VCaP (cell line): ENCODE measurements at regions not wholly inside any gene's neighbourhood (a gene's known extent, or its start where the extent isn't known, plus 50 kb on each side); places are given as distances from the start of the nearest gene placed in this dataset.

Experiments
- H3K27ac ChIP-seq: fragments of 450-650 bp; 2 replicates; pipeline ENCODE4 v1.5.1; 2017
- TF ChIP-seq, protein P1 (sequence below): fragments of 450-650 bp; conservative IDR thresholded peaks from 2 replicates; pipeline ENCODE4 v1.5.1; 2017; ENCODE audit warnings: mild to moderate bottlenecking, moderate library complexity

DNA sequence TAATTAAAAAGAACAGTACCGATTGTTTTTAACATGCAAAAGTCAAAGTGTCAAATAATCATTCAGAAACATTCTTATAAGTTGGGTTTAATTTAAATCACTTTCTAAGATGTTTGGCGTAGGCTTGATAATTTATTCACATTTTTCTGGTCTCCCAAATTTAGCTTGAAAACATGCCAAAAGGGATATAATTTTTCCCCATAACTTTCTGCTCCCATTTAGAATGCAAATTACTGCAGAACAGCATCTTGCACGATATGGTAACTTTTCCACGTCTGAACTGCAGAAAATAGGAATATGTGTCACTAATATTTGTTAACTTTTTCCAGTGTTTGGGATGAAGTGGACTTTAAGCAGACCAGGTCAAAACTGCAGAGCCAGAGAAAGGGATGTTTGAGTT, 1592.4 kb upstream of the SEL1L start:
- H3K27ac ChIP-seq: no peak overlapping the region
- TF ChIP-seq, protein P1, sequence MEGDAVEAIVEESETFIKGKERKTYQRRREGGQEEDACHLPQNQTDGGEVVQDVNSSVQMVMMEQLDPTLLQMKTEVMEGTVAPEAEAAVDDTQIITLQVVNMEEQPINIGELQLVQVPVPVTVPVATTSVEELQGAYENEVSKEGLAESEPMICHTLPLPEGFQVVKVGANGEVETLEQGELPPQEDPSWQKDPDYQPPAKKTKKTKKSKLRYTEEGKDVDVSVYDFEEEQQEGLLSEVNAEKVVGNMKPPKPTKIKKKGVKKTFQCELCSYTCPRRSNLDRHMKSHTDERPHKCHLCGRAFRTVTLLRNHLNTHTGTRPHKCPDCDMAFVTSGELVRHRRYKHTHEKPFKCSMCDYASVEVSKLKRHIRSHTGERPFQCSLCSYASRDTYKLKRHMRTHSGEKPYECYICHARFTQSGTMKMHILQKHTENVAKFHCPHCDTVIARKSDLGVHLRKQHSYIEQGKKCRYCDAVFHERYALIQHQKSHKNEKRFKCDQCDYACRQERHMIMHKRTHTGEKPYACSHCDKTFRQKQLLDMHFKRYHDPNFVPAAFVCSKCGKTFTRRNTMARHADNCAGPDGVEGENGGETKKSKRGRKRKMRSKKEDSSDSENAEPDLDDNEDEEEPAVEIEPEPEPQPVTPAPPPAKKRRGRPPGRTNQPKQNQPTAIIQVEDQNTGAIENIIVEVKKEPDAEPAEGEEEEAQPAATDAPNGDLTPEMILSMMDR: no peak

DNA sequence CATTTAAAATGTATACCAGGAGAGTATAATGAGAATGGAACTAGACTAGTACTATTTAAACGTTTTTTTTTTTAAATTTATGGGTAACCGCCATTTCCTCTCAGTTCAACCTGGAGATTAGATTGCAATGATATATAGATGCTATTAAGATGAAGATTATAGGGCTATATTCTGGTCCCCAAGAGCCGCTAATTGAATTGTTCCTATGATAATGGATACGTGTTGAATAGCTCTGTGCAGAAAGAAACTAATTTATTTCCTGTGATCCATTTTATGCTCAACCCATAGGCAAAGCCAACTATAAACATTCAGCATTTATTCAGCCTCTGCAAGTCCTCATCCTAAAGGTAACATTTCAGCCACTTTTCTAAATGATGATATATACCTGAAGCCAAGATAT, 1595.1 kb upstream of the SEL1L start:
- TF ChIP-seq, protein P1: no peak
- no peak overlapping the region for H3K27ac ChIP-seq

DNA sequence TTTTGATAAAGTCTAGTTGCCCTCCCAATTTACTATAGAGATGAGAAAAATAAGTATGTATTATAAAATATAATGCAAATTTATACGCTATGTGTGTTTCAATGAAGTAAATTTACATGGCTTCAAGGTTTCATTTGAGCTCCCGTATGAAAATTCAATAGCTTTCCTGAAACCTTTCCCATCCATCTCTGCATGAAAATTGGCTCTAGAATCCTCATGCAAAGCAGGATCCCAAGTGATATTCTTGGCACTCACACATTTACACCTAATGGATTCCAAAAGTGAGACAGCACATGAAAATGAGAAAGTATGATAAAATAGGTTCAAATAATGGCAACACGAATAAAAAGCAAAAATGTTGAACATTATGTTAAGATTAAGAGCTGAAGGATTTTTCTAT, 1595.8 kb upstream of the SEL1L start:
- TF ChIP-seq, protein P1: no peak
- H3K27ac ChIP-seq: no peak overlapping the region

DNA sequence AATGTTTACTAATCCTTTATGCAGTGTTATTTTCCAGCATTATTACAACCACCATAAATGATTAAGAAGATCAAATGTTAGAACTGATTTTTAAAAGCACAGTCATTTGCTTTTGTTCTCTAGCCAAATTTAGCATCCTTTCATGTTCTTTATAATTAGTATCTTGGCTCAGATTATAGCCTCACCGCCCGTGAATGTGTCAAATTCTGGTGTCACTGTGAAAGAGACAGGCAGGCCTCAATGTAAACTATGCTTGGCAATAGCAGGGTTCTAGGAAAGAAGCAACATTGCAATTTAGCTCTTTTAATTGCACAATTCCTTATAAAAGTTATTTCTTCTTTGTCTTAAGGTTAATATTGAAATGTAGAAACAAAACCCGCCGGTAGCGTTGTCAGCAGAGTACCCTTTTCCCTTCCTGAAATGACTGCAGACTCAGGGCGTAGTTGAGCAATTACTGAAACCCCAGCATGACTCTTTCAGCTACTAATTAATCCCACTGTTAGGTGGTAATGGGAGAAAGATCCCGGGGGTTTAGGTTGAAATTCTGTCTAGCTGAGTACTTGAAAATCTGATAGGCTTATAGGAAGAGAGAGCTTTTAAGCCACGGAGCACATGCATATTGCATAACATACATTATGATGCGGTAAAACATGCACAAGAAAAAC, 1600.5 kb upstream of the SEL1L start:
- TF ChIP-seq, protein P1: no peak
- no peak overlapping the region for H3K27ac ChIP-seq

DNA sequence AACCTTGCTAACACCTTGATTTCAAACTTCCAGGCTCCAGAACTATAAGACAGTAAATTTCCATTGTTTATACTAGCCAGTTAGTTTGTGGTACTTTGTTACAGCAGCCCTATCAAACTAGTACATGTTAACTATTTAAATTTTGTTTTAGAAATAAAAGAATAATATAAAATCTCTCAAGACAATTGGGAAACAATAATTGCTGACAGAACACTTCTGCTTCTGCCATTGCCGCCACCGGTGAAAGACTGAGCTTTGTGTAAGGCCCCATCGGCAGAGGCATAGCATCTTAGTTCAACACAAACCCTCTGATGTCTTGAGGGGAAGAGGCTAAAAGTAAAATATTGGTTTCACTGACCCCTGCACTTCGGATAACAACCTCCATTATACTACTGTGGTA, 1607.1 kb upstream of the SEL1L start:
- H3K27ac ChIP-seq: no peak overlapping the region
- TF ChIP-seq, protein P1: no peak

DNA sequence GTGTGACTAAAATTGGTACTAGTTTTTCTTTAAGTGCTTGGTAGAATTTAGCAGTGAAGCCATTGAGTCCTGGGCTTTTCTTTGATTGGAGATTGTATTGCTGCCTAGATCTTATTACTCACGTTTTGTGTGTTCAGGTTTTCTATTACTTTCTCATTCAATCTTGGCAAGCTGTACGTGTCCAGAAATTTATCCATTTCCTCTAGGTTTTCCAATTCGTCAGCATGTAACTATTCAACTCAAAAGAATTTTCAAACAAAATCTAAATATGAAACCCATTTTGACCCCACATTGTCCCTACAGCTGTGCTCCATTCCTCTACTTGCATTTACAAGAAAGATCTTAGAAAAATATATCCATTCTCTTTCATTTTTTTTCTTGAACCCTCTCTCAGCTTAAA, 1613.4 kb upstream of the SEL1L start:
- TF ChIP-seq, protein P1: no peak
- H3K27ac ChIP-seq: no peak overlapping the region

DNA sequence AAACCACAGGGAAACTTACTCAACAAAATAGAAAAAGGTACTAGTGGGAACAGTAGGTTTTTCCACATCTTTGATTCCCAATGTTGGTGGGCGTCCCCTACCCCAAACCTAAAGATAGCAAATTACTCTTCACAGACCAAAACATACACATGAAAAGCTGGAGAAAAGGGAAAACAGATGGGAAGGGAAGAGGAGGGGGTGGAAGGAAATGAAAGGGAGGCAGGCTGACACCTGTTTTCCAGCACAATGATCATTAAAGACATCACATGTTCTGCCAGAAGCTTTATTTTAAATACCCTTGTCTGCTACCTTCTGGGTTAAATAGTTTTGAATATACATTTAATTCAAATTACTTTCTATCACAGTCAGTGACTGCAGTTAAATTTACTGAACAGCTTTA, 1617.9 kb upstream of the SEL1L start:
- TF ChIP-seq, protein P1: no peak
- H3K27ac ChIP-seq: no peak overlapping the region
